GM23248 (cell line): ENCODE measurements at regions not wholly inside any gene's neighbourhood (a gene's known extent, or its start where the extent isn't known, plus 50 kb on each side); places are given as distances from the start of the nearest gene placed in this dataset.

Experiments used
- EZH2 ChIP-seq: fragments of 200-600 bp; sonication (generic); IDR thresholded peaks from 2 replicates; pipeline ENCODE4 v1.6.1; 2018; ENCODE audit warnings: antibody characterized with exemption, mild to moderate bottlenecking; ENCODE audit not compliant: insufficient read depth, poor library complexity, severe bottlenecking
- EZH2phosphoT487 ChIP-seq: fragments of 200-600 bp; sonication (generic); IDR thresholded peaks from 2 replicates; pipeline ENCODE4 v1.6.1; 2018; ENCODE audit warnings: antibody characterized with exemption, moderate library complexity, mild to moderate bottlenecking, low read depth; ENCODE audit not compliant: insufficient read depth

DNA sequence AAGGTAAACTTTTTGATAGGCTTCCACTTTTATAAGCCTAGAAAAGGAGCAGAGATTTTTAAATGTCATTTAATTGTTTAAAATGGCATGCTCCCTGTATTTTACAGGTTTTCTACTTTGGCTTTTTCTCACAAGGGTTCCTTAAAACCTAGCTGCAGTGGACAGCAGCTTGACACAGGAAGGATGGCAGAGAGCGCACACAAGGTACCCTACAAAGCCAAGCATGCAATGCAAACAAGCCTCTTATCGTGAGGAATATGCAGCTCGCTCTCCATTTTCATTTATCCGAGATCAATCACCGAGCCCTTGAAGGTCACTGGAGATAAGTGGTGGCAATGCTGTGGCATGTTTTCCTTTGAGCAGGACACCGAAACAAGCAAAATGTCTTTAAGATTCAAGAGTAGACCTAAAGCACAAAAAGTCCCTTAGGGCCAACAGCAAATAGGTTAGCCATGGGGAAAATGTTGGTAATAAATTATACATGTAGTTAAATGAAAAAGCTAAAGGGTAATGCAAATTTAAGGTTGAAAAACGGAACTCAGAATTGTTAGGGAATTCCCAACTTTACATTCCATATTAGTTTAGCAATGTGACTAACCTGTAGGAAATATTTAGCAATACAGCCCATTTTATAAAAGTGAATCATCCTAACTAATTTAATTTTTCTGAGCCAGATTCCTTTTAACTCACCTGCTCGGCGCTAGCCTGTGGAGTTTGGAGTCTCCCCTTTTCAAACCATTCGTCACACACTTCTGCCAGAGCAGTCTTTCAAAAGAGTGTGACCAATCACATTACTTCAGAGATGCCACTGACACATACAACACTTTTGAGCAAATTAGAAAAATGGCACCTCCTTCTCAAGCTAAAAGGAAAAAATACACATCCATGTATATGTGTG is 337.9 kb upstream of the PKDCC start:
- no peak for TF ChIP-seq EZH2
- no peak for TF ChIP-seq EZH2phosphoT487
